Neuron (in vitro differentiated cells): ENCODE measurements at regions not wholly inside any gene's neighbourhood (a gene's known extent, or its start where the extent isn't known, plus 50 kb on each side); places are given as distances from the start of the nearest gene placed in this dataset.

Experiments
- H2AFZ ChIP-seq: one replicate; pipeline ENCODE4 v1.6.1; 2013; ENCODE audit warnings: low read depth, mild to moderate bottlenecking, inconsistent platforms, low read length, moderate library complexity
- H3K27me3 ChIP-seq: one replicate; pipeline ENCODE4 v1.6.1; 2013; ENCODE audit warnings: low read length; ENCODE audit not compliant: insufficient read depth
- H3K36me3 ChIP-seq: one replicate; pipeline ENCODE4 v1.6.1; 2013; ENCODE audit warnings: low read length; ENCODE audit not compliant: insufficient read depth
- H3K4me1 ChIP-seq: one replicate; pipeline ENCODE4 v1.6.1; 2013; ENCODE audit warnings: low read length; ENCODE audit not compliant: insufficient read depth
- H3K4me3 ChIP-seq: 2 replicates; pipeline ENCODE4 v1.5.1; 2013; ENCODE audit warnings: mild to moderate bottlenecking, low read length, moderate library complexity
- H3K9me3 ChIP-seq: one replicate; pipeline ENCODE4 v1.6.1; 2013; ENCODE audit warnings: low read length

- Histone ChIP-seq H3K27me3 (no peaks in the 10 kb centered on the region), H3K4me3 (no peak overlapping the region), H3K36me3 (no peaks in the 10 kb centered on the region), H3K4me1 (no peaks in the 10 kb centered on the region), H3K9me3 (no peaks in the 10 kb centered on the region), H2AFZ (no peak overlapping the region)
Measured at GRCh38 chr3:102614585-102614984, 179.8 kb downstream of the ZPLD1 start.

GRCh38 chr3:102617381-102617780 is 182.6 kb downstream of the ZPLD1 start:
- Histone ChIP-seq H3K9me3 (no peaks in the 10 kb centered on the region), H3K27me3 (no peaks in the 10 kb centered on the region), H2AFZ (no peak overlapping the region), H3K4me1 (no peaks in the 10 kb centered on the region), H3K4me3 (no peak overlapping the region), H3K36me3 (no peaks in the 10 kb centered on the region)

DNA sequence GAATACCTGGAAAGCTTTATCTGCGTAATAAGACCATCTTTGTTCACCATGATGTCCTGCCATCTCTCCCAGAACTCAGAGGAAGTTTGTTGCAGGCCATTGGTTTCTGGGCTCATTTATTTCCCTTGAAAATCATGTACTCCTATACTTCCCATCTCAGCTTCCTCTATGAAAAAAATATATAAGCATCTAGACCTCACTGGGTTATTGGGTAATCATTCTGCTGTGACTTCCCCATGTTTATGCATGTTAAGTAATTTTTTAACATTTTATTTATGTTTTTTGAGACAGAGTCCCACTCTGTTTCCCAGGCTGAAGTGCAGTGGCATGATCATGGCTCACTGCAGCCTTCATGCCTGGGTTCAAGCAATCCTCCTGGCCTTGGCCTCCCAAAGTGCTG is 184.5 kb downstream of the ZPLD1 start:
- no peaks in the 10 kb centered on the region for H3K4me1 ChIP-seq
- H3K27me3 ChIP-seq, result no peaks in the 10 kb centered on the region
- H3K36me3 ChIP-seq, result no peaks in the 10 kb centered on the region
- H2AFZ ChIP-seq, result no peak overlapping the region
- no peaks in the 10 kb centered on the region for H3K9me3 ChIP-seq
- H3K4me3 ChIP-seq, result no peak overlapping the region

DNA sequence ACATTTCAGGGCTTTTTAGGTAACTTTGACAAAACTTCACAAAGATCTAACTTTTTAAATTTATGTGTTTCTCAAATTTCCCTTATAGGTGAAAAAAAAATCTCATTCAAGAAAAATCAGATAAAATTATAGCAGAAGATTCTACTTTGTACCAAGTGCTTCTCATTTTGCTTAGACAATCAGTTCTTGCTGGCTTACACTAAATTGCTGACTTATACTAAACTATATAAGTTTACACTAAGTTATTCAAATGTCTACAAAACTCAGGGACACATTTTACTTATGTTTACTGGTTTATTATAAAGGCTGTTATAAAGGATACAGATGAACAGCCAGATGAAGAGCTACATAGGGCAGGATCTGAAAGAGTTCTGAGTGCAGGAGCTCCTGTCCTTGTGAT is 195.1 kb downstream of the ZPLD1 start:
- Histone ChIP-seq H3K4me1 (no peaks in the 10 kb centered on the region), H3K9me3 (no peaks in the 10 kb centered on the region), H2AFZ (no peak overlapping the region), H3K36me3 (no peaks in the 10 kb centered on the region), H3K27me3 (no peaks in the 10 kb centered on the region), H3K4me3 (no peak overlapping the region)

- no peaks in the 10 kb centered on the region for H3K9me3 ChIP-seq
- no peaks in the 10 kb centered on the region for H3K27me3 ChIP-seq
- H2AFZ ChIP-seq, result no peak overlapping the region
- no peak overlapping the region for H3K4me3 ChIP-seq
- no peaks in the 10 kb centered on the region for H3K4me1 ChIP-seq
- H3K36me3 ChIP-seq, result no peaks in the 10 kb centered on the region
Measured at GRCh38 chr3:102630531-102630930, 195.7 kb downstream of the ZPLD1 start.

- no peak overlapping the region for H2AFZ ChIP-seq
- no peaks in the 10 kb centered on the region for H3K9me3 ChIP-seq
- no peaks in the 10 kb centered on the region for H3K36me3 ChIP-seq
Measured at GRCh38 chr3:102643546-102643945, 208.7 kb downstream of the ZPLD1 start.

GRCh38 chr3:102646557-102646956 is 211.7 kb downstream of the ZPLD1 start:
- Histone ChIP-seq H3K9me3 (no peaks in the 10 kb centered on the region), H2AFZ (no peak overlapping the region), H3K4me1 (no peaks in the 10 kb centered on the region), H3K27me3 (no peaks in the 10 kb centered on the region), H3K4me3 (no peak overlapping the region), H3K36me3 (no peaks in the 10 kb centered on the region)

More at GRCh38 chr3:102643546-102643945, 208.7 kb downstream of the ZPLD1 start:
- no peaks in the 10 kb centered on the region for H3K4me1 ChIP-seq
- H3K27me3 ChIP-seq, result no peaks in the 10 kb centered on the region
- no peak overlapping the region for H3K4me3 ChIP-seq

DNA sequence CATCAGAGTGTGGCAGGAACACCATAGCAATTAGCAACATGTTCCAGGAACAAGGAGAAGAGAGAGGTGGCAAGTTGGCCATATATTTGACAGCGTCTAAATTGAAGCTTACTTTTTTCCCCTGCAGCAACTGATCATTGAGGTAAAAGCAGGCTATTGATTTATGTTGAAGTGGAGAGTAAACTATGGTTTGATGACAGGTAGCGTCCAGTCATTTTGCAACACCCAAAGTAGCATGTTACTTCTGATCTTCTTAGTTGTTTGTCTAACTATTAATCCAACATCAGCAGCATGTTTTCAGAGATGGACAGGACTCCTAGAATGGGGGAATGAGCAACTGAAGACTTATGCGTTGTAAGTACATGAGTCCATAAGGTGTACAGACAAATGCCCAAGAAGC is 225.8 kb downstream of the ZPLD1 start:
- H3K36me3 ChIP-seq, result no peaks in the 10 kb centered on the region
- H3K9me3 ChIP-seq, result no peaks in the 10 kb centered on the region
- H3K4me3 ChIP-seq, result no peak overlapping the region
- H3K4me1 ChIP-seq, result no peaks in the 10 kb centered on the region
- no peak overlapping the region for H2AFZ ChIP-seq
- no peaks in the 10 kb centered on the region for H3K27me3 ChIP-seq

GRCh38 chr3:102661707-102662497 is 227.1 kb downstream of the ZPLD1 start:
- no peaks in the 10 kb centered on the region for H3K4me1 ChIP-seq
- H3K36me3 ChIP-seq, result no peaks in the 10 kb centered on the region
- H2AFZ ChIP-seq, result no peak overlapping the region
- no peaks in the 10 kb centered on the region for H3K9me3 ChIP-seq
- H3K27me3 ChIP-seq, result no peaks in the 10 kb centered on the region
- H3K4me3 ChIP-seq, result no peak overlapping the region

DNA sequence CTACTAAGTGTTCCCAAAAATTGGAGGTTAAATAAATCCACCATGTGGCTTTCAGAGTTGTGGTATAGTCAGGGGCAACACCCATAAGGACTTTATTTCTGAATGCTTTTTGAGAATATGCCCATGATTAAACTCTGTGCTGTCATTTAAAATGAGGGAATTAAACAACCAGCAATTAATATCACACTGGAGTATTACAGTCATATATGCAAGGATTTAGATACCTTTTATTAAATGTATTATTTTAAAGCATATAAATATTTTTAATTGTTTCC is 227.6 kb downstream of the ZPLD1 start:
- no peak overlapping the region for H3K4me3 ChIP-seq
- H3K36me3 ChIP-seq, result no peaks in the 10 kb centered on the region
- no peak overlapping the region for H2AFZ ChIP-seq
- no peaks in the 10 kb centered on the region for H3K9me3 ChIP-seq
- no peaks in the 10 kb centered on the region for H3K27me3 ChIP-seq
- H3K4me1 ChIP-seq, result no peaks in the 10 kb centered on the region

DNA sequence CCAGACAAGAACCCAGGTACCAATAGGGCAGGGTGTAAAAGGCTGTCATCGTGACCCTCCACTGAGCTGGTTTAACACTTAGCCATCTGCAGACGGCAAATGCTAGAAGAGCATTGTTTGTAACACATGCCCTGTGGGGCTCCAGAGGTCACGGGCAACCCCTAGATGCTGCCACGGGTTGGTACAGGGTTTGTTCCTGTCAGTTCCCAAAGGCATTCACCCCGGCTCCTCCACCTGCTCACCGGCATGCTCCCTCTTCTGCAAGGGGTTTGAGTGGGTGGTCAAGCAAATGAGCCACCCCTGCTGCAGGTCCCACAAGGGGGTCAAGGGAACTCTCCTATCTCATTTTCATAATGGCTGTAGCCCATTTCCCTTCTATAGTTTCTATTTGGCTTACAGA is 229.3 kb downstream of the ZPLD1 start:
- Histone ChIP-seq H3K27me3 (no peaks in the 10 kb centered on the region), H3K4me1 (no peaks in the 10 kb centered on the region), H3K9me3 (no peaks in the 10 kb centered on the region), H2AFZ (no peak overlapping the region), H3K4me3 (no peak overlapping the region), H3K36me3 (no peaks in the 10 kb centered on the region)

DNA sequence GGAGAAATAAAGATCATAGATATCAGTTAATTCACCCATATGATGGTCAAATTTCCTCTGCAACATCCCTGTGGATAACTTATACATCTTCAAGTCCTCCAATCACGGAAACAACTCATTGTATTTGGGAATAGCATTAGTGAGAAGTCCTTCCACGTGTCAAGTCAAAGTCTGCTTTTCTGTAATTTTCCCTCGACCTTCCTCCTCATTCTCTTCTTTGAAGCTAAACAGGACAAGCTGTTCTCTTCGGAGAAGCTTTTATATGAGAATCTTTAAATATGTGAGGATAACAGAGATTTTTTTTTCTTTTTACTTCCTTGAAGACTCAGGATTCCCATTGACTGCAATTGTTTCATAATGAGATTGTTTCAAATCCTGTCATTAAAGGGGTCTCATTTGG is 230.4 kb downstream of the ZPLD1 start:
- H2AFZ ChIP-seq, result no peak overlapping the region
- no peak overlapping the region for H3K4me3 ChIP-seq
- H3K9me3 ChIP-seq, result no peaks in the 10 kb centered on the region
- H3K27me3 ChIP-seq, result no peaks in the 10 kb centered on the region
- no peaks in the 10 kb centered on the region for H3K4me1 ChIP-seq
- no peaks in the 10 kb centered on the region for H3K36me3 ChIP-seq

GRCh38 chr3:102668247-102668646 is 233.4 kb downstream of the ZPLD1 start:
- H3K4me1 ChIP-seq, result no peaks in the 10 kb centered on the region
- no peak overlapping the region for H3K4me3 ChIP-seq
- H2AFZ ChIP-seq, result no peak overlapping the region
- no peaks in the 10 kb centered on the region for H3K36me3 ChIP-seq
- H3K27me3 ChIP-seq, result no peaks in the 10 kb centered on the region
- H3K9me3 ChIP-seq, result no peaks in the 10 kb centered on the region

GRCh38 chr3:102670986-102671385 is 236.2 kb downstream of the ZPLD1 start:
- no peaks in the 10 kb centered on the region for H3K36me3 ChIP-seq
- H3K27me3 ChIP-seq, result no peaks in the 10 kb centered on the region
- no peak overlapping the region for H2AFZ ChIP-seq
- H3K9me3 ChIP-seq, result no peaks in the 10 kb centered on the region
- no peak overlapping the region for H3K4me3 ChIP-seq
- peaks cover 4% of the 10 kb centered on the region for H3K4me1 ChIP-seq
